HG03064 (cell line): ENCODE measurements at regions not wholly inside any gene's neighbourhood (a gene's known extent, or its start where the extent isn't known, plus 50 kb on each side); places are given as distances from the start of the nearest gene placed in this dataset.
"Not testable (repeated sequence)": the region's sequence is repeated elsewhere in the genome, so short reads cannot be mapped to it uniquely, and the experiment has no call there.

Experiments used
- ATAC-seq: cut with Tn5 transposase; IDR thresholded peaks from one replicate; pipeline ENCODE4 v1.9.1; 2021; ENCODE audit warnings: low read depth; ENCODE audit not compliant: unreplicated experiment

DNA sequence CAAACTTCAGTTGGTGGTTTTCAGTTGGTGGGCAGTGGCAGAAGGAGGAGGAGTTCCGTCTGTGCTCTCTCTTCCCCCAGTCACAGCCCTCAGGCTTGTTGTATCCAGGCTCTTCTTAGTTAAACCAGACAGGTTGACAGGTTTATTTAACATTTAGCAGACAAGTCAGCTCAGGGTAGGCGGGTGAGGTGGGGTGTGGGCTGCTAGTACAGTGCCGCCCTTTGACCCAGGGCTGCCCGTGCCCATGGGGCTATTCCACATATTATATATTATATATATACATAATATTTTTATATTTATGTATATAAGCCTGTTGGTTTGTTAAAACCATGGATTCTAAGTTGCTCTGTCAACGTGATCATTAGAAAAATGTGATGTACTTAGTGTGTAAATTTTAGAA lies 1740.6 kb upstream of the DEFB115 start:
- ATAC-seq, result not testable (repeated sequence)

DNA sequence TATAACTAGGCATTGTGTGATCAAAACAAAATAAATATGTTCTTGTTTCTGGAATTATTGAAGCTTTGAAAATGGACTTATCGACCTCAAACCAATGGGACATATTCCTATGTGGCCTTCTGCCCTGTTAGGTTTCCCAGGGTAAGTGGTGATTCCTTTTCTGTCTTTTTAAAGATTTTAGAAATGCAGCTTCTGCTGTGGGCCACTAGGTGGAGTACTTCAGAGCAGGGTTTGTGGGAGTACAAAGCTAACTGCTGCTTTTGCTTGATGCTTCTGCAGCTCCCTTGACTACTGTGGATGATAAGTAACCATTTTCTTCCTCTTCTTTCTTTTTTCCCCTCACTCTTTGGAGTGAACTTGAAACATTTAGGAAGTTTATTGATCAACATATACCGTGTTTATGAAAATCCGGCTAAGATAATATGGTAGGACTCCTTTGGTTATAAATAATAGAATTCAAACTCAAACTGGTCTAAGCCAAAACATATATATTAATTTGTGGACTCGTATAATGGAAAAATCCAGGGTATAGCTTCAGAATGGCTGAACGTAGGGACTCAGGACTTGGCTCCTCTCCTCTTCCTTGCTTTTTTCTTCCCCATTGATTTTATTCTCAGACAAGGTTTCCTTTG lies 1737.7 kb upstream of the DEFB115 start:
- ATAC-seq, result not testable (repeated sequence)

DNA sequence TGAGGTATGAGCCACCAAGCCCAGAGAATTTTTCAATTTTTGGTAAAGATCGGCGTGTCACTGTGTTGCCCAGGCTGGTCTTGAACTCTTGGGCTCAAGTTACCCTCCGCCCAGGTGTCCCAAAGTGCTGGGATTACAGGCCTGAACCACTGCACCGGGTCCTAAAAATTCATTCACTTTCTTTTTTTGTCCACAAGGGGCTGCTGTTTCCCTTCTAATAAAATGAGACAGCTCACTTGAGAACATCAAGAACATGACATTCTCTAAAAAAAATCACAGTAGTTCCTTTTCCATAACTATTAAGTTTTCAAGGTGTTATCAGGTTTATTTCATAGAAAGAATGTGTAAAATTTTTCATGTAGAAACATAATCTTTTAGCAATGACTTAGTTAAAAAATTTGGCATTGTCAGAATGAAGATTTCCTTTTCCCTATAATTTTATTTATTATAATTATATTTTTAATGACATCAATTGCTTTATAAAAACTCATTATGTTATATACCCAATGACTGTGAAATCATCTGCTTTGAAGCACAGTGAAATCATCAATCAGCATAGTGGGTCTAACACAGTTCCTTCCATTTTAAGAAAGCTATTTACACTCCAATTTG lies 1723.8 kb upstream of the DEFB115 start:
- not testable (repeated sequence) for ATAC-seq

DNA sequence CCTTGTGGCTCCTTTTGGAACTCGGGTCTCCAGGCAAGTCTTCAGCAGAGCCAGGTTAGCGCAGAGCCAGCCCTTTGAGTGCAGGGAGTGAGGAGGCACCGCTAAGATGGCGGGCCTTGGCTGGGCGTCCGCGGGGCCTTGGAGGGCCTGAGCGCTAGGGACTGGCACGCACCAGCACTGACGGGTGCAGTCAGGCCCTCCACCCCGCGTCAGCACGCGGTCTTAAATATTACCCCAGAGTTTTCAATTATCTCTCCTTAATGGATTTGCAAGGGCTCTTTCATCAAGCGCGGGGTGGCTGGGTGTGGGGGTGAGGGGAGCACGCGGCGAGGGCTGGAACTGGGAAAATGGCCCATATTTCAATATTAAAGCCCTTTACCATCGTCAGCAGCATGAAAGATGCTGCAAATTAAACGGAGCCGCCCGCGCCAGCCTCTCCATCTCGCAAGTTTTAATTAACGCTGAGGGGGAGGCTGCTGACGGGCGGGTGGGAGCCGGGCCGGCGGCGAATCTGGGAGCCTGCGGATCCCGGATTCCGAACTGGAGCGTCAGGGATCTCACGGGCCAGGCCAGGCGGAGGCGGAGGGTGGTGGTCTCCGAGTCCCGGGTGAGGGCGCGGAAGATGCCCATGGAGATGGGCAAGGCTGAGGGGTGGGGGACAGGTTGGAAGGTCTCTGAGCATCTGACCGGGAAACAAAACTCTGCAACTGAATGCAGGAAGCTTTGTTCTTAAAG lies 1690.4 kb upstream of the DEFB115 start:
- not testable (repeated sequence) for ATAC-seq

DNA sequence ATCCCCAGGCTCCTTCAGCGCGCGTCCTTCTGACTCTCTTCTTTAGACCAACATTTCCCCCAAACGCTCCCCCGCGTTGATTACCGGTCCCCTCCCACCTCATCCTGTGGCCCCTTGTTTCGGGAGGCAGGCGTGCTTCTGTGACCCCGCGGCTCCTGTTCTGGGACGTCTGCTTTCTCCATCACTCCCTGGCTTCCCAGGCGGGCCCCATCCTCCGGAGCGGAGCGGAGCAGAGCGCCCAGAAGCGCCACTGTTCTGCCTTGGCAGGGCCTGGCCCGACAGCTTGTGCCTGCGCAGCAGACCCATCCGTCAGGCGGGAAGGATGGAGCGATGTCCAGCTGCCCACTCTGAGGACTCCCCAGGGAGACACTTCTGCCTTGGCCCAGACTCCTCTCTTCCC lies 1689.8 kb upstream of the DEFB115 start:
- not testable (repeated sequence) for ATAC-seq

DNA sequence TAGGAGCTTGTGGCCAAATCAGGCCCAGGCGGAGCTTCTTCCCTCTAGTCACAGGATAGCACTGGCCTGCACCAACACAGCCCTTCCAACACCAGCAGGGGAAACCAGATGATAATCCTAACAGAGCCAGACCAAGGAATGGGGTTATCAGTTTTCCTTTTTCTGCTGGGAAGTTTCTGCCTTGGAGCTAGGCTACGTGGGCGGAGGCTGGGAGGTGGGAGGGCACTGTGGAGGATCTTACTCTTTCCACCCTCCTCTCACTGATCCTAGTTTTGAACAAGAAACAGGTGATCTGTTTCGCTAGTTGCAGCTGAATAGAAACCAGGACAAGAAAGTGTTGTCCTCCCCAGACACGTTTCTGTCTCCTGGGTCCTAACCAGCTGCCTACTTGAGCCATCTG lies 1687.3 kb upstream of the DEFB115 start:
- not testable (repeated sequence) for ATAC-seq

DNA sequence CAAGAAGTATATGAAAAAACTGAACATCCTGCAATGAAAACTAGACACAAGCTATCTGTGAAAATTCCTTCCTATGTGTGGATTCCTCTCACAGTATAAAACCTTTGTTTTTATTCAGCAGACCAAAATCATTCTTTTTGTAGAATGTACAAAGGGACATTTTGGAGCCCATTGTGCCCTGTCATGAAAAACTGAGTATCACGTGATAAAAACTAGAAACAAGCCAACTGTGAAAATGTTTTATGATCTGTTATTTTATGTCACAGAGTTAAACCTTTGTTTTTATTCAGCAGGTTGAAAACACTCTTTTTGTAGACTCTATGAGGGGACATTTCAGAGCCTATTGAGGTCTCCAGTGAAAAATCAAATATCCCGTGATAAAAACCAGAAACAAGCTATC lies 1667.9 kb upstream of the DEFB115 start:
- ATAC-seq, result not testable (repeated sequence)

DNA sequence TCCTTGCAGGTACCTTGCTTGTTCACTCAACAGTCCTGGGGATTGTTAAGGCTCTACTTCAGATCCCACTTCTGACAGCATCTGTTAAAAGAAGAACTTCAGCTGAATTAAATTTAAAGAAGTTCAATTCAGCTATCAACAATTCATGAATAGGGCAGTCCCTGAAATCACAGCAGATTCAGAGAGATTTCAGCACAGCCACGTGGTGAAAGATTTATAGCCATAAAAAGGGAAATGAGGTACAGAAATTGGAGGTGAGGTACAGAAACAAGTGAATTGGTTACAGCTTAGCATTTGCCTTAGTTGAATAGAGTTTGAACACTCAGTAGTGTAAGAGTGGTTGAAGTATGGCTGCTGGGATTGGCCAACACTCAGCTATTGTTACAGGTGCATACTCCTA lies 1653.3 kb upstream of the DEFB115 start:
- not testable (repeated sequence) for ATAC-seq

DNA sequence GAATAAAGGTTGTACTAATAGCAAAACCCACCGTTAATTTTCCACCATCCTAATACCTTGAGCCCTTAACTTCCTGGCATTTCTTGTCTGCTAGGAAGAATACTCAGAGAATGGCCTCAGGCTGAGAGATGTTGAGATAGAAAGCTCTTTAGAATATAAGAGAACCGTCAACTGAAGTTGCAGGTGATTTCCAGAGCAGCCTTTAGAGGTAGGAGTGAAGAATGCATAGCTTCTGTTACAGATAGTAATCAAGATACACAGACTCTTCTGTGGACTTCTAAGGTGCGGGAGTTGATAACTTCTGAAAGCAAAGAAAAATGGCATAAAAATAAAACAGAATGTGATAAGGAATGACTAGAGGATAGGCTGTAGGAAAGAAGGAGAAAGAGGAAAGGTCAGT lies 1651.3 kb upstream of the DEFB115 start:
- ATAC-seq, result not testable (repeated sequence)

DNA sequence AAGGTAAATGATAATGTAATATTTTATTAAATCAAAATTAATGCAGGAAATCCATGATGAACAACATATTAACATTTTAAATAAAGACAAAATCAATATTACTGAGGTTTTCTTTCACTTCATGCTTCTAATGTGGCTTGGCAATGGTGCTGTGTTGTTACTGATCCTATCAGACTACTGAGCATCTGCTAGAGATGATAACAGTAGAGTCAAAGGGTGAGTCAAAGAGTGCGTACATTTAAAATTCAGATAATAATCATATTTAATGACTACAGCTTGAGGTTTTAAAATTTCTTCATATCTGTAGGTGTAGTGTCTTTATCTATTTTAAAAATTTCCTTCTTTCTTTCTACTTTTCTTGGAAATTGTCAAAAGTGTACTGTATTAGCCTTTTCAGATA lies 1628.1 kb upstream of the DEFB115 start:
- not testable (repeated sequence) for ATAC-seq
